HepG2 (cell line): ENCODE measurements at regions not wholly inside any gene's neighbourhood (a gene's known extent, or its start where the extent isn't known, plus 50 kb on each side); places are given as distances from the start of the nearest gene placed in this dataset.

ENCODE experiments used
- AHDC1 ChIP-seq: sonication (generic); formaldehyde crosslinking; IDR thresholded peaks from 2 replicates; pipeline ENCODE4 v1.5.1; 2020; ENCODE audit warnings: mild to moderate bottlenecking, missing genetic modification reagents, borderline replicate concordance
- BCL6 ChIP-seq: IDR thresholded peaks from 2 replicates; pipeline ENCODE4 v1.6.1; 2016; ENCODE audit warnings: missing genetic modification reagents, missing compliant biosample characterization
- ELF4 ChIP-seq: sonication (generic); formaldehyde crosslinking; IDR thresholded peaks from 2 replicates; pipeline ENCODE4 v1.5.0; 2020; ENCODE audit warnings: missing genetic modification reagents, mild to moderate bottlenecking, moderate library complexity, borderline replicate concordance
- NR2C2 ChIP-seq: sonication (generic); formaldehyde crosslinking; IDR thresholded peaks from 2 replicates; pipeline ENCODE4 v1.4.0; 2020; ENCODE audit warnings: missing genetic modification reagents, mild to moderate bottlenecking, moderate library complexity, borderline replicate concordance
- ZFP62 ChIP-seq: sonication (generic); formaldehyde crosslinking; IDR thresholded peaks from 2 replicates; pipeline ENCODE4 v1.4.0; 2020; ENCODE audit warnings: missing genetic modification reagents
- ZMYM4 ChIP-seq: sonication (generic); formaldehyde crosslinking; IDR thresholded peaks from 2 replicates; pipeline ENCODE4 v1.8.1; 2023; ENCODE audit warnings: mild to moderate bottlenecking, missing genetic modification reagents
- ZNF484 ChIP-seq: sonication (generic); formaldehyde crosslinking; IDR thresholded peaks from 2 replicates; pipeline ENCODE4 v1.5.1; 2020; ENCODE audit warnings: mild to moderate bottlenecking, low read depth, missing genetic modification reagents, borderline replicate concordance
- ZNF644 ChIP-seq: IDR thresholded peaks from 2 replicates; pipeline ENCODE4 v1.6.1; 2016; ENCODE audit warnings: low read depth
- TF ChIP-seq, protein P1 (sequence below): sonication (generic); formaldehyde crosslinking; IDR thresholded peaks from 2 replicates; pipeline ENCODE4 v1.4.0; 2020; ENCODE audit warnings: missing genetic modification reagents

- TF ChIP-seq AHDC1 (CRISPR knock-in tag) (0 out of 2 replicates have a peak, but pooled peaks have one; percentile 15), BCL6 (CRISPR knock-in tag) (peak; percentile 87), ZFP62 (no peak), ZNF484 (no peak), ZNF644 (CRISPR knock-in tag) (peak; percentile 59; the same call in 1 of the 2 replicates), ELF4 (CRISPR knock-in tag) (no peak), NR2C2 (no peak), ZMYM4 (peak; percentile 78)
- TF ChIP-seq, protein P1, sequence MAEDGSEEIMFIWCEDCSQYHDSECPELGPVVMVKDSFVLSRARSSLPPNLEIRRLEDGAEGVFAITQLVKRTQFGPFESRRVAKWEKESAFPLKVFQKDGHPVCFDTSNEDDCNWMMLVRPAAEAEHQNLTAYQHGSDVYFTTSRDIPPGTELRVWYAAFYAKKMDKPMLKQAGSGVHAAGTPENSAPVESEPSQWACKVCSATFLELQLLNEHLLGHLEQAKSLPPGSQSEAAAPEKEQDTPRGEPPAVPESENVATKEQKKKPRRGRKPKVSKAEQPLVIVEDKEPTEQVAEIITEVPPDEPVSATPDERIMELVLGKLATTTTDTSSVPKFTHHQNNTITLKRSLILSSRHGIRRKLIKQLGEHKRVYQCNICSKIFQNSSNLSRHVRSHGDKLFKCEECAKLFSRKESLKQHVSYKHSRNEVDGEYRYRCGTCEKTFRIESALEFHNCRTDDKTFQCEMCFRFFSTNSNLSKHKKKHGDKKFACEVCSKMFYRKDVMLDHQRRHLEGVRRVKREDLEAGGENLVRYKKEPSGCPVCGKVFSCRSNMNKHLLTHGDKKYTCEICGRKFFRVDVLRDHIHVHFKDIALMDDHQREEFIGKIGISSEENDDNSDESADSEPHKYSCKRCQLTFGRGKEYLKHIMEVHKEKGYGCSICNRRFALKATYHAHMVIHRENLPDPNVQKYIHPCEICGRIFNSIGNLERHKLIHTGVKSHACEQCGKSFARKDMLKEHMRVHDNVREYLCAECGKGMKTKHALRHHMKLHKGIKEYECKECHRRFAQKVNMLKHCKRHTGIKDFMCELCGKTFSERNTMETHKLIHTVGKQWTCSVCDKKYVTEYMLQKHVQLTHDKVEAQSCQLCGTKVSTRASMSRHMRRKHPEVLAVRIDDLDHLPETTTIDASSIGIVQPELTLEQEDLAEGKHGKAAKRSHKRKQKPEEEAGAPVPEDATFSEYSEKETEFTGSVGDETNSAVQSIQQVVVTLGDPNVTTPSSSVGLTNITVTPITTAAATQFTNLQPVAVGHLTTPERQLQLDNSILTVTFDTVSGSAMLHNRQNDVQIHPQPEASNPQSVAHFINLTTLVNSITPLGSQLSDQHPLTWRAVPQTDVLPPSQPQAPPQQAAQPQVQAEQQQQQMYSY (CRISPR knock-in tag) = peak; percentile 80
Measured at GRCh38 chr3:191721990-191722389, 261.0 kb downstream of the PYDC2 start (continued).
